ENCODE measurements at regions not wholly inside any gene's neighbourhood (a gene's known extent, or its start where the extent isn't known, plus 50 kb on each side); places are given as distances from the start of the nearest gene placed in this dataset.

DNA sequence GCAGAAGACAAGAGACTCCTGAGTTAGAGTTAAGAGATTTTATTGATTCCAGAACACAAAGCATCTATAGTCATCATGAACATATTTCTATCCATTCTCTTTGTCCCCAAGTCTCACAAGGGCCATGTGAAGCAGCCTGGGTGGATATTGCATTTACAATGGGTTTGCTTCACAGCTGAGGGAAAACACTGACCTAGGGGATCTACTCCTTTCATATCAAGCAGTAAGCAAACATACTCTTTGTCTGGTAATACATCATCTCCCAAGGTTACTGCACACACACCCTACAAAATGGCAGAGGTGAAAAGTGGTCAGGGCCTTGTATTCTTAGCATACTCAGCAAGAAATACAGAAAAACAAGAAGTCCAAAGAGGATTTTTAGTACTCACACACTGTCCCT, 267.7 kb upstream of the BCHE start:
- H3K36me3 ChIP-seq (ENCODE audit: insufficient read depth, low read length) = no peaks in the 10 kb centered on the region
- peaks cover 0 to 3% of the 10 kb centered on the region in 2 experiments for H3K9me3 ChIP-seq (ENCODE audit: control insufficient read depth in 1 of 2, insufficient read depth in 1 of 2, low read length in 2 of 2)
- Mint-ChIP-seq H3K4me3 (no peak overlapping the region), H3K4me1 (ENCODE audit: low read depth) (no peaks in the 10 kb centered on the region), H3K9me3 (peaks cover 7% of the 10 kb centered on the region), H3K27me3 (no peaks in the 10 kb centered on the region), H3K36me3 (ENCODE audit: low read depth) (no peaks in the 10 kb centered on the region), H3K27ac (no peak overlapping the region)
- H3K4me1 ChIP-seq (ENCODE audit: insufficient read depth, low read length) = no peaks in the 10 kb centered on the region
- no peak for DNase-seq
- no peak overlapping the region for H3K4me3 ChIP-seq (ENCODE audit: low read length)
- CTCF ChIA-PET = no interaction called here
- no peak for ATAC-seq (ENCODE audit: poor library complexity)
- H3K27me3 ChIP-seq (ENCODE audit: control insufficient read depth in 1 of 2, insufficient read depth in 2 of 2, low read length in 2 of 2) = no peaks in the 10 kb centered on the region
- intact Hi-C loops (cut with DNase I, micrococcal nuclease) = no loop called here
- H3K27ac ChIP-seq (ENCODE audit: low read depth in 1 of 2, low read length in 2 of 2) = no peak overlapping the region
- TF ChIP-seq, protein P1, sequence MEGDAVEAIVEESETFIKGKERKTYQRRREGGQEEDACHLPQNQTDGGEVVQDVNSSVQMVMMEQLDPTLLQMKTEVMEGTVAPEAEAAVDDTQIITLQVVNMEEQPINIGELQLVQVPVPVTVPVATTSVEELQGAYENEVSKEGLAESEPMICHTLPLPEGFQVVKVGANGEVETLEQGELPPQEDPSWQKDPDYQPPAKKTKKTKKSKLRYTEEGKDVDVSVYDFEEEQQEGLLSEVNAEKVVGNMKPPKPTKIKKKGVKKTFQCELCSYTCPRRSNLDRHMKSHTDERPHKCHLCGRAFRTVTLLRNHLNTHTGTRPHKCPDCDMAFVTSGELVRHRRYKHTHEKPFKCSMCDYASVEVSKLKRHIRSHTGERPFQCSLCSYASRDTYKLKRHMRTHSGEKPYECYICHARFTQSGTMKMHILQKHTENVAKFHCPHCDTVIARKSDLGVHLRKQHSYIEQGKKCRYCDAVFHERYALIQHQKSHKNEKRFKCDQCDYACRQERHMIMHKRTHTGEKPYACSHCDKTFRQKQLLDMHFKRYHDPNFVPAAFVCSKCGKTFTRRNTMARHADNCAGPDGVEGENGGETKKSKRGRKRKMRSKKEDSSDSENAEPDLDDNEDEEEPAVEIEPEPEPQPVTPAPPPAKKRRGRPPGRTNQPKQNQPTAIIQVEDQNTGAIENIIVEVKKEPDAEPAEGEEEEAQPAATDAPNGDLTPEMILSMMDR (IDR thresholded peaks at IDR 0.05) = no peak
- POLR2A ChIA-PET = no interaction called here

DNA sequence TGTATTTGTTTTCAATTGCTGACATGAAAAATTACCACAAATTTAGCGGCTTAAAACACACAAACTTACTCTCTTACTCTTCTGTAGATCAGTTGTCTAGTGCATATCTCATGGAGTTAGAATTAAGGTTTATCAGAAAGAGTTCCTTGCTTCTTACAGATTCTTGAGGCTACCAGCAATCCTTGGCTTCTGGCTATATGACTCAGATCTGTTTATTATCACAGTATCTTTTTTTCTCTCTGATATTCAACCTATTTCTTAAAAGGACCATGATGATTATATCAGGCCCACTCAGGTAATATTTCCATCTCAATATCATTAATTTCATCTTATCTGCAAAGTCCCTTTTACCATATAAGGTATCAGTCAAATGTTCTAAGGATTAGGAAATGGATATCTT, 263.5 kb upstream of the BCHE start:
- no peak overlapping the region for H3K4me3 ChIP-seq (ENCODE audit: low read length)
- Mint-ChIP-seq H3K27me3 (no peaks in the 10 kb centered on the region), H3K4me1 (ENCODE audit: low read depth) (no peaks in the 10 kb centered on the region), H3K9me3 (peaks cover 14% of the 10 kb centered on the region), H3K27ac (no peak overlapping the region), H3K36me3 (ENCODE audit: low read depth) (no peaks in the 10 kb centered on the region), H3K4me3 (no peak overlapping the region)
- H3K36me3 ChIP-seq (ENCODE audit: insufficient read depth, low read length) = no peaks in the 10 kb centered on the region
- ChIA-PET POLR2A (no interaction called here), CTCF (no interaction called here)
- H3K9me3 ChIP-seq (ENCODE audit: control insufficient read depth in 1 of 2, insufficient read depth in 1 of 2, low read length in 2 of 2) = no peaks in the 10 kb centered on the region
- TF ChIP-seq, protein P1 (IDR thresholded peaks at IDR 0.05) = no peak
- H3K27ac ChIP-seq (ENCODE audit: low read depth in 1 of 2, low read length in 2 of 2) = no peak overlapping the region
- ATAC-seq (ENCODE audit: poor library complexity) = no peak
- H3K27me3 ChIP-seq (ENCODE audit: control insufficient read depth in 1 of 2, insufficient read depth in 2 of 2, low read length in 2 of 2) = no peaks in the 10 kb centered on the region
- intact Hi-C loops (cut with DNase I, micrococcal nuclease) = no loop called here
- no peak for DNase-seq
- H3K4me1 ChIP-seq (ENCODE audit: insufficient read depth, low read length) = no peaks in the 10 kb centered on the region

DNA sequence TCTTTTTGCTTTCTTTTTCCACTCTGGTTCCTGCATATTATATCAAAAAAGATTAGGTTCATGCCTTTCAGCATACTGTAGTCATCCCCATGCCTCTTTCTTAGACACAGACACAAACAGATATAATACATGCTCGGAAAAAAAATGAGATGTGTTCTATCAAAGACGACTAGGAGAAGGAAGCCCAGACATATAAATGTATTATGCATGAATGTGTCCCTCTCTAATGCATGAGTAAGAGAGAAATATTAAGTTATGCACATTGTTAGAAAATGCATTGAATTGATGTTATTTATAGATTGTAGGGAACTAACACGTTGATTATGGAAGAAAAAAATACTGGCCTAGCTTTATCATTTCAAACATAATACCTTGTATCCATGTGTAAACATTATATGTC, 252.4 kb upstream of the BCHE start:
- no peak overlapping the region for H3K4me3 ChIP-seq (ENCODE audit: low read length)
- H3K36me3 Mint-ChIP-seq (ENCODE audit: low read depth) = no peaks in the 10 kb centered on the region
- H3K36me3 ChIP-seq (ENCODE audit: insufficient read depth, low read length) = no peaks in the 10 kb centered on the region
- H3K27me3 ChIP-seq (ENCODE audit: control insufficient read depth in 1 of 2, insufficient read depth in 2 of 2, low read length in 2 of 2) = no peaks in the 10 kb centered on the region
- no peak overlapping the region for H3K27ac Mint-ChIP-seq
- TF ChIP-seq, protein P1 (IDR thresholded peaks at IDR 0.05) = no peak
- ATAC-seq (ENCODE audit: poor library complexity) (no peak), DNase-seq (no peak)
- H3K9me3 ChIP-seq (ENCODE audit: control insufficient read depth in 1 of 2, insufficient read depth in 1 of 2, low read length in 2 of 2) = peaks cover 0 to 8% of the 10 kb centered on the region in 2 experiments
- intact Hi-C loops (cut with DNase I, micrococcal nuclease) = no loop called here
- peaks cover 8% of the 10 kb centered on the region for H3K9me3 Mint-ChIP-seq
- H3K27ac ChIP-seq (ENCODE audit: low read depth in 1 of 2, low read length in 2 of 2) = no peak overlapping the region
- H3K4me1 Mint-ChIP-seq (ENCODE audit: low read depth) = no peaks in the 10 kb centered on the region
- no peaks in the 10 kb centered on the region for H3K4me1 ChIP-seq (ENCODE audit: insufficient read depth, low read length)
- H3K4me3 Mint-ChIP-seq = no peak overlapping the region
- POLR2A ChIA-PET = no interaction called here
- no peaks in the 10 kb centered on the region for H3K27me3 Mint-ChIP-seq
- CTCF ChIA-PET = no interaction called here

All from CD4-positive, alpha-beta T cell (primary cell).